ENCODE measurements at regions not wholly inside any gene's neighbourhood (a gene's known extent, or its start where the extent isn't known, plus 50 kb on each side); places are given as distances from the start of the nearest gene placed in this dataset.
"Not testable (repeated sequence)": the region's sequence is repeated elsewhere in the genome, so short reads cannot be mapped to it uniquely, and the experiment has no call there.

GRCh38 chr3:177626045-177626444 is 428.8 kb upstream of the TBL1XR1 start:
- TF ChIP-seq ZFX (IDR thresholded peaks at IDR 0.05): no peak
- no peak for TF ChIP-seq CTCF (conservative IDR thresholded peaks at IDR 0.05)
- H3K27ac ChIP-seq: no peak overlapping the region; the same call in 1 of the 2 replicates

GRCh38 chr3:177628095-177628719 is 430.9 kb upstream of the TBL1XR1 start:
- not testable (repeated sequence) for H3K27ac ChIP-seq

GRCh38 chr3:177629276-177629675 is 432.0 kb upstream of the TBL1XR1 start:
- TF ChIP-seq CTCF (conservative IDR thresholded peaks at IDR 0.05) (no peak), ZFX (IDR thresholded peaks at IDR 0.05) (no peak)

GRCh38 chr3:177633671-177634207 is 436.5 kb upstream of the TBL1XR1 start:
- no peak overlapping the region for H3K27ac ChIP-seq
- no peak for TF ChIP-seq CTCF (conservative IDR thresholded peaks at IDR 0.05)
- TF ChIP-seq ZFX (IDR thresholded peaks at IDR 0.05): no peak

More at GRCh38 chr3:177629276-177629675, 432.0 kb upstream of the TBL1XR1 start:
- no peak overlapping the region for H3K27ac ChIP-seq

- H3K27ac ChIP-seq: not testable (repeated sequence)
Measured at GRCh38 chr3:177635601-177636106, 438.4 kb upstream of the TBL1XR1 start.

- TF ChIP-seq CTCF (conservative IDR thresholded peaks at IDR 0.05): no peak
- TF ChIP-seq ZFX (IDR thresholded peaks at IDR 0.05): no peak
- H3K27ac ChIP-seq: no peak overlapping the region
Measured at GRCh38 chr3:177640319-177640965, 443.2 kb upstream of the TBL1XR1 start.

- no peak overlapping the region for H3K27ac ChIP-seq
- TF ChIP-seq ZFX (IDR thresholded peaks at IDR 0.05): no peak
- no peak for TF ChIP-seq CTCF (conservative IDR thresholded peaks at IDR 0.05)
Measured at GRCh38 chr3:177641206-177641605, 443.9 kb upstream of the TBL1XR1 start.

- TF ChIP-seq ZFX (IDR thresholded peaks at IDR 0.05) (no peak), CTCF (conservative IDR thresholded peaks at IDR 0.05) (no peak)
- H3K27ac ChIP-seq: no peak overlapping the region
Measured at GRCh38 chr3:177642042-177642803, 444.9 kb upstream of the TBL1XR1 start.

All from C4-2B (cell line).